NOMO-1 (cell line): ENCODE measurements at regions not wholly inside any gene's neighbourhood (a gene's known extent, or its start where the extent isn't known, plus 50 kb on each side); places are given as distances from the start of the nearest gene placed in this dataset.
"Not testable (repeated sequence)": the region's sequence is repeated elsewhere in the genome, so short reads cannot be mapped to it uniquely, and the experiment has no call there.

Experiments used
- DNase-seq, 2 experiments: peaks; one replicate each; lab custom pipeline; 2025; ENCODE audit not compliant: unreplicated experiment in 2 of 2; lab: John Stamatoyannopoulos, UW

DNA sequence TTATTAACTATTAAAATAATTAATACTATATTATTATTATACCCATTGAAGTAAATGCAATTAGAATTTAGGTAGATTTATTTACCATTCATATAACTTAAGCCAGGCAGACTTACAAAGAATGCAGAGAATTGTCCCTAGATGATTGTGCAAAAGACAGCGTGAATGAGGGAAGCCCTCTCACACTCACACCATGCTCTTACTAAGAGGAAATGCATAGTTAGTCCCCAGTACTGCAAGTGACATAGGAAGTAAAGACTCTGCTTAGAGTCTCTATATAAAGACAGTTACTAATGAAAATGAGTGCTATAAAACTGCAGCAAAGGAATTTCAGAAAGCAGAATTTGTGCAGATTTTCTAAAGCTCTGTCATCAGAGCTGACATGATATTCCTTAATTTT lies 270.4 kb downstream of the ZBBX start:
- peak; percentile 8 to 69 for DNase-seq

DNA sequence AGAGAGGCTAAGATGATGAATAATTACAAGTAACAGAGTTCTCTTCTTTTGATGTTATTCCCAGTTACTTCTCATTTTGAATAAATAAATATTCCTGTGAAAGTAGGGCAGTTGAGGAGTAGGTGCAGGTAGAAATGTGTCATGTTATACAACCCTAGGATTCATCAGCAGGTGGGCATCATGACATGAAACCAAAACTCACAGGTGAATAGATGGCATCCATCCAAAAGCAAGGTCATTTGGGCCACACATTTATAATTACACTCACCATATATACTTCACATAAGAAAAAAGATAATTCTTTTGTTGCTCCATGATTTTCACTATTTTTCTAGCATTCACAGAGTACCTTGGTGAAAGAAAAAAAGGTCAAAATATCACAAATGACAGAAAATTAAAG lies 273.6 kb downstream of the ZBBX start:
- DNase-seq = no peak

DNA sequence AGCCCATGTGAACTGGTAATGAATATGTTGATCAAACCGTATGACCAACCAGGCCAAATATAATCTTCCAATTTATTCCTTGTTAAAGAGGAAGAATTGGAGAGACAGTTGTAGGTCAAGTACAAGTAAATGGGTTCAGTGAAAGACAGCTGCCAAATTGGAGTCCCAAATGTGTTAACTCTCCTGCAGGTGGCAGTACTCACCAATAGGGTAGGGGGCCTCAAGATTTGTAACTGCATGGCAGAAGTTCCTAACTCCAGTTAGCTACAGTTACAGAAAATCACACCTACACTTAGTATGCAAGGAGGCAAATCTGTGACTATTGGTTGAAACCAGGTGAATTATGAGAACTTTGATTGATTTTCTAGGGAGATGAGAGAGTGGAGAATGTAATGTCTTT lies 278.0 kb downstream of the ZBBX start:
- DNase-seq = no peak

DNA sequence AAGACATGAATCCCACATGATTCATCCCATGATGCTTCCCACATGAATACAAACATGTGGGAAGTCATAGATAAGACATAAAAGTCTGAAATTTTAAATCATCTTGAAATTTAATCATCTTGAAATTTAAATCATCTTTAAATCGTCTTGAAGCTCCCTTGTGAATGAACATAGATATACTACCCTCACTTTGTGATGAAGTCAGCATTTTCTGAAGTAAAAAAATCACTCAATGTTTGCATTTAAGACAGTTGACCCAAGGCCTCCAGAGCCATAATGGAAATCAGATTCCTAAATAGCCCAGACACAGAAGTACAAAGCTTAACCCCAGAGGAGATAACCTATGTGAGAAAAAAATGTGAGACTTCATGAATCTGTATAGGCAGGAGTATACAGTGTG lies 279.4 kb downstream of the ZBBX start:
- DNase-seq = no peak

DNA sequence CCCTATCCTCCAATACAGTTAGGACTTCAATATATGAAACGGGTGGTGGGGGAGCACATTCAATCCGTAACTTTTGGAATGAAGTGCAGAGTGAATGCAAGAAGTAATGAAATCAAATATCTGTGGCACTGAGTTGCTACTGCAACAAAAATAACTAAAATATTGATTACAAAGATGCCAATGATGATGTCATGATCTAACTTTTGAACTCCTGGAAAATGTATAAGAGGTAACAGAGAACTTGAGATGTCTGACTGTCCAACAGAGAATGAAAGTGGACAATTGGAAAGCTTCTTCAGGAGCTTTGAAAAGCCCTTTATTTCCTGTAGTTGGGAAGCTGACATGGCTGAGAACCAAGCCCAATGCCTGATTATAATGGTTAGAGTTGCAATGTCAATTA lies 279.9 kb downstream of the ZBBX start:
- no peak for DNase-seq

DNA sequence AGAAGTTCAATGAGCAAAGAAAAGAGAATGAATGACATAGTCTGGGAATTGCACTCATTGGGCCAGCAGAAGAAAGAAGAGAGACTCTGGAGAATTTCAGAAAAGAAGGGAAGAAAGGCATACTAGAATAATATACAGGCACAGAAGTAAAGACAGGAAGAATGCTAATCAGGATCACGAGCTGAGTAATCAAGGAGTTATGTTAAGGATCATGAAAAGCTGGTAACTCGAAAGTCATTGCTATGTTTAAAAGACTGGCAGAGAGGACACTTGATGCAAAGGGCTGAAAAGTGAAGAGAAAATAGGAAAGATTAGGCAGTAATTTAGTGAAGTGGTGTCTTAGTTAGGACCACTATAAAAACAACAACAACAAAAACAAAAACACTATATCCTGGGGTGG lies 284.1 kb downstream of the ZBBX start:
- DNase-seq = no peak

DNA sequence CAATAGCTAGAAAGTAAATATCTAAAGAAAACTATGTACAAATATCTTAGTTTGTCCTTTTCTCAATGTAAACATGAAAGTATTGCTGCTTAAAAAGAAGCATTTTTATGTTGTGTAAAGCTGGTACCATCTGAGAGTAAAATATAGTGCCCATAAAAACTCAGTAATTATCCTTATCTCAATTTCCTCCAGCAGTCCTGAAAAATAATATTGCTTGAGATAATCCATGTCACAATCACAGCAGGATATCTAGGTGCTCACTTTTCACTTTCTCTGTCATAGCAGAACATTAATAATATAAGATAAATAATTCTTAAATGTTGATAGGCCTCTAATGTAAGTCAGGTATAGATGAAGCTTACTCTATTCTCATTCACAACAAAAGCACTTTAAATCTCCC lies 285.5 kb downstream of the ZBBX start:
- DNase-seq = no peak

DNA sequence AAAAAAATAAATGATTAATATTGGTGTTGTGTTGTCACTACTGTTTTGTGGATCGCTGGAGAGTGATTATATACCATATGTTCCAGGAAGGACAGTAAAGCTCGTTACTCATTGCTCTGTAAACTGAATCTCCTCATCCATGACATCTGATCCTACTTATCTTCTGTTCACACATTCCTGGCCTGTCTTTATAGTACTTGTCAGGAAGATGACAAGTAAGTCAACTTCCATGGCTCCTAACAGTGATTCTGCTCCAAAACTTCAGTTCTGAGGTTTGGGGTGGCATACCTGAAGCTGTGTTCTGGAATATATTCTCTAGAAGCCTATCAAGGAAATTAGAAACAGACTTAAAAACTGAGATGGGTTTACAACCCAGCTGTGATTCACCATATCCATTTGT lies 288.9 kb downstream of the ZBBX start:
- no peak for DNase-seq

DNA sequence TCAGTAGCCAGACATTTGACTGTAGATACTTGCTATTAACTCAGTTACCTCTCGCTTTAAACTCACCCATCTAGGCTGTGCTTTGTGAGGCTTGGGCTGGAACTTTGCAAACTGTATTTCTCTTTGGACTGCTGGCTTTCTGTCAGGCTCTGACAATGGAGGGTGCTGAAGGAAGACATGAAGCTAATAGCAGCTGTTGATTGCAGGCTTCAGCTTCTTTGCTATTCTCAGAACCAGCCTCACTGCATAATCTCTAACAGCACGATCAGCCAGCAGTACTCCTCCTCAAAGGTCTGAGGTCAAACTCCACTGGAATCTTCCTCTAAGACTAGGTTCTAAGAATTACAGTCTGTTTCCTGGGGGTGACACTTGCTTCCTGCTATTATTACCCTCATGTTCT lies 295.6 kb downstream of the ZBBX start:
- DNase-seq = peak in 1 of 2 experiments; percentile 21

DNA sequence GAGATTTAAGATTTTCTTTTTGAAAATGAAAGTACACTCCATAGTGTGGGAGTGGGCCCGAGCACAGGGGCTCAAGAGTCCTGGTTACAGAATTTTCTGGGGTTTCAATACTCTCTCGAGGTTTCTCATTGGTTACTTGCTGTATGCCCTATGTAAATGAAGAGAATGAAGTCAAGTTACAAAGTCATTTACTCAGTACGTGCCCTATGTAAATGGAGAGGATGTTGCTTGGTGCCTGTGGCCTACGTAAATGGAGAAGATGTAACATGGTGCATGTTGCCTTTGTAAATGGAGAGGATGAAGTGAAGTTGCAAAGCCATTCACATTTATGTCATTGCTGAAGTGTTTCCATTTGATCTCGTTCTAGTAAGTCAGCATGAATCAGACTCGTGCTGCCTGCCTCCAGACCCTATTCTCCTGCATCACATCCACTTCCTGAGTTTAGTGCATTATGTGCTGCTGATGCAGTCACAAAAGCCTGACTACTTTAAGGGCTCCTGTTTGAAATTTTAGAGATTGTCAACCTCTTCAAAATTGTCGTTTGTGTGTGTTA lies 302.0 kb downstream of the ZBBX start:
- DNase-seq = no peak

DNA sequence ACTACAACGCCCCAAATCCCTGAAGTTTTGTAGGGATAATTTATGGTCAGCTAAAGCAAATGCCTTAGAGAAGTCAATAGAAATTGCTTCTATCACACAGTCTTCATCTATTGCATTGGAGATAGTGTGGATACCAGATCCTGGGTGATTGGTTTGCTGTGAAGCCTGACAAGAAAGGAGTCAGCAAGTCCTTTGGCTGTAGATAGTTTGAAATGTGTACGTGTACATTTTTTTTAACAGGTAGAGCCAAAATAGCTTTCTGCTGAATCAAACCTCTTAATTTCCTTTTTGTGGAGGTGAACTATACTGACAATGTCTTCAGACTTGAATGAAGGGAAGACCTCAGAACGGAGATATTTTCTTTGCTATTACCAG lies 312.3 kb downstream of the ZBBX start:
- DNase-seq = no peak

DNA sequence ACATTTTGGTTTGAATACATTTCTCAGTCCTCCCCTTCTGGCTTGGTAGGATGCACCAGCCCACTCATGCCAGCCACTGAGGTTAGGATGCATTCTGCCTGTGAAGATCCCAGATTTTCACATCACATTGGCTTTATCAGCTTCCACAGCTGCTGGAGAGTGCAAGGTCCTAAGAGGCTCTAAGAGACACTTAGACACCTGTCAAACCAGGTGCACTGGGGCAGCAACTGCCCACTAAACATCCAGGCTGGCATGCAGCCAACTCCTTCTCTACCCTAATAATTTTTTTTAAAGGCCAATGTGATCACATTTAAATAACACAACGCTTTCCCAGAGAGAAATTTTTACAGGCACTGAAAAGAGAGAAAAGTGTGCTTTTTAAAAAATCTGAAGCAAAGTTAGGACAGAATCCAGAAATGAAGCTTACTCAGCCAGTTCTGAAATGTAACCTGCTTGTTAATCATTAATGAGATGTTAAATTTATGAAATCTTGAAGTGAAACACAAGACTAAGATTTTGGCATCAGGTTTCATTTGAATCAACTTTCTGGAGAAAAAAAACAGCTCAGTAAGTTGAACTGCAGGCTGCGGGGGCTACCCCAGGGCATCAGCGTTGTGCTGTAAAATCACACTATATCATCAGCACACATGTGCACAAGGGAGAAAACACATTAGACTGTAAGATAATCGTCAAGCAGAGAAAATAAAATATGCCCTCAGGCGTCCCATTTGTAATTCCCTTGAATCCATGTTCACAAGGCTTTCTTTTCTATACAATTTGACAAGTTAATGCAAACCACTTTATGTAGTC lies 312.9 kb downstream of the ZBBX start:
- no peak for DNase-seq

DNA sequence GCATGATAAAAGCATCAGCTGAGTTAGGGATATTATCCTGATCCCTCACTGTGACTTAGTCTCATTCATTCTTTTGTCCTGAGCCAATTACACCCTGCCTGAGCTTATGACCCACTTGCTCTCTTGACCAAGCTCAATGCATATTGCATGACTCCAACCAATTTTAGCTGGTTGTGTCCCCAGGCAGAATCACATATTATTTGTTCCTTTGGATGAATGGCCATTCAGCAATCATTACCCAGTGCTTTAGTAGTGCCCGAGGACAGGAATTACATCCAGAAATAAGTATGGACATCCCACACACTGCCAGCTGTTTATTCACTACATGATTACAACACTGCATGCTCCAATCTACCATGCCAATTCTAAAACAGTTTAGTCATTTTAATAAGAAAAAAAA lies 322.5 kb downstream of the ZBBX start:
- DNase-seq = no peak

DNA sequence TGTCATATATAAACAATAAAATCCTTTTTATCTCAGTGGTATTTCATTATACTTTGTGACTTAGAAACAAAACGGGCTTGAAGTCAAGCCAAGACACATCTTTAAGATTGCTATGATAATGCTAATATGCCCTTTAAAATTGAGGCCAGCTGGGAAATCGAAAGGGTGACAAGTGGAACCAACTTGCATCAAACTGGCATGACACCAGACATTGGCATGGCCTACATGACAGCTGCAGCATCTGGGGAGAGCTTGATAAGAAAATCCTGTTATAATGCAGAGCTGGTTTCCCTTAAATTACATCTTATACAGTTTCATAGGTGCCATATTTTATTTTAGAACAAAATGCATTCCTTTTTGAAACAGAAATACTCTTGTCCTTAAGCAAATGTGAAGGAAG lies 325.2 kb downstream of the ZBBX start:
- DNase-seq = no peak

DNA sequence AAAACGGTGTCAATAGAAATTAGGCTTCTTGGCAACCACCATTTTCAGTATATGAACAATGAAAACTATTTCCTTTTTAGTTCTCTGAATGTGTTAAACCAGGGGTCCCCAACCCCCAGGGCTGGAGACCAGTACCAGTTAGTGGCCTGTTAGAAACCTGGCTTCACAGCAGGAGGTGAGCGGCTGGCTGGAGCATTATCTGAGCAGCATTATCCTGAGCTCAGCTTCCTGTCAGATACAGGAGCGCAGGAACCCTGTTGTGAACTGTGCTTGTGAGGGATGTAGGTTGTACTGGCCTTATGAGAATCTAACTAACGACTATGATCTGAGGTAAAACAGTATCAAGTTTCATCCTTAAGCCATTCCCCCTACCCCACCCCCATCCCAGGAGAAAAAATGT lies 328.7 kb downstream of the ZBBX start:
- no peak for DNase-seq

DNA sequence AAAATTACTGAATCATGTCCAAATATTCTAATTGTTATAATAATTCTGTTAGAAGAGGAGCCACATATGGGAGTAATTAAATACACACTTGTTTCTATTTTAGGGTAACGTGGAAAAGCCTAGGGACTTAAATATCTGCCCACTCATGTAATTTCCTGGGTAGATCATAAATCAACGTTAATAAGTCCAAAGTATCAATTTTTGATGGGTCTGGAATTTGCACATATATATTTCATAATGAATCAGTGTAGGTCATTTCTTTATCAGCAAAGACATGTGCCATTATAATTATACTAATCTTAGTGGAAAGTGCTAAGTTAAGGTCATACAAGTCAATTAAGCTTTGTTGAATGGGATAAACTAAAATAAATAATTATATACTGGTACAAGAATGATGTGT lies 346.2 kb downstream of the ZBBX start:
- no peak for DNase-seq

DNA sequence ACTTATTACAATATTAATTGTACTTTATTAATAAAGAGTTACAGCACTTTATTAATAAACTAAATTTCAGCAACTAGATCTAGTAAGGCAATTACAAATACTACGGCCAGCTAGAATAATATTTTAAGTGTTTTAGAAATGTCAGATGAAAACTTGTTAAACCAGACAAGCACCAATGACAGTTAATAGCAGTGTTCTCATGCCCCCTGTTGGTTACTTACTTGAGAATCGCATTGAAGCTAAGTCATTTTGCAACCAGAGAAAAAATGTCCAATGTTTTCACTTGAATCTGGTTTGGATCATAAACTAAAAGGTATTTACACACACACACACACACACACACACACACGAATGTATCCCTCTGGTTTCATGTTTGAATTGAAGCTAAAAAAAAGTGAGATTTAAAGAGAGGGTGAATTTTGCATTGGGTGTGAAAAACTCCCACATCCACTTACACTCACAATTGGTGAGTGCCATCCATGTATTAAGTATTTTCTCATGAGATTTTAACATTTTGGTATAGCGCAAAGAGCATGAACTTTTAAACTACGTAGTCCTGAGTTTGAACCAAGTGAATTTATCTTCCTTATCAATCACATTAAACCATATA lies 347.7 kb downstream of the ZBBX start:
- DNase-seq = peak; percentile 27 to 61

DNA sequence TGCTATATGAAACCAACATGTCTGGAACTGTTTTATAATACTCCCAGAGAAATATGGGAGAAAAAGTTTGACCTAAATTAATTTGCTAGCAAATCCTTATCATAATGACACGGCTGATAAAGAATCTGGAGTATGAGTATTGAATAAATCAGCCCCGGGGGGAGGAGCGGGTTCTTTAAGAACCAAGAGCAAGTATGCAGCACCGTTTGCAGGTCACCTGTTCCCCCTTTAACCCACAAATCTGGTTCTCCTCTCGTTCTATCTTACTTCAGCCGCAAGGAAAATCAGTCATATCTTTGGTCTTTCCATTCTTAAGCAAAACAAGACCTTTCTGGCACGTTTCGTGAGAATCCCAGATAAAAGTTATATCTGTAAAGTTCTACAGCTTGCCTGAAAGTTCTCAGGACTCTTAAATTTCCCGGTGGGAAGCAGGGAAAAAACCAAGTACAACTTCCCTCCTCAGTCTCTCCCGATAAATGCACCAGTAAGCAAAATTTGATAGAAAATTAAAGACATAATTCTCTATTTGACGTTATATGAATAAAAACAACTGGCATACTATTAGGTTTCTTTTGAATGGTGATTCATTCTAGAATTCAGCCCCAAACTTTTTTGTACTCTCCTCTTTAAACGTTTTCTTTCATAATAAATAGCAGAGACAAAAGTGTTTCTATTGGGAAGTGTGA lies 348.6 kb downstream of the ZBBX start:
- DNase-seq = no peak

DNA sequence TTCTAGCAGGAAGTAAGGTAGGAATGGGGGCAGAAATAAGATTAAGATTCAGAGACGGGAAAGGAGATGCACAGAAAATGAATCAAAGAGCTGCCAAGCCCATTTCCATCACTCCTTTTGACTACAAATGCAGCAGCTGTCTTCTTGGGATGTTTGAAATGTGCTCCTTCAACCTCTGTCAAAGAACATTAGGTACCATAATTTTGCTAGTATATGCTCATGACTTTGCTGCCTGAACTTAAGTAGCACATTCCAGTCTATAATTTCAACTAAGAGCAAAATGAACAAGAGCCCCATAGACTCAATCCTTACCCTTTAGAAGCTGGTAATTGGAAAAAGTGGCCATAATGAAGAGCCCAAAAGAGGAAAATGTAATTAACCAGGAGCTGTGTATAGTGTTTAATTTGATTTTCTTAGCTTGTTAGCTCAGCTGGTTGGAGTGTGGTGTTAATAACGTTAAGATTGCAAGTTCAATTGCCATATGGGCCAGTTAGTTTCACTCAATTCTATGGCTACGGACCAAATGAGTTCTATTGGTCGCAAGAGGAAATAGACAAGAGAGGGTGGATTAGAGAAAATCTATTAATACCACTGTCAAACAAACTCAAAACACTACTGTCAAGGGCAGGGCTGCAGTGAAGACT lies 349.9 kb downstream of the ZBBX start:
- DNase-seq = no peak

DNA sequence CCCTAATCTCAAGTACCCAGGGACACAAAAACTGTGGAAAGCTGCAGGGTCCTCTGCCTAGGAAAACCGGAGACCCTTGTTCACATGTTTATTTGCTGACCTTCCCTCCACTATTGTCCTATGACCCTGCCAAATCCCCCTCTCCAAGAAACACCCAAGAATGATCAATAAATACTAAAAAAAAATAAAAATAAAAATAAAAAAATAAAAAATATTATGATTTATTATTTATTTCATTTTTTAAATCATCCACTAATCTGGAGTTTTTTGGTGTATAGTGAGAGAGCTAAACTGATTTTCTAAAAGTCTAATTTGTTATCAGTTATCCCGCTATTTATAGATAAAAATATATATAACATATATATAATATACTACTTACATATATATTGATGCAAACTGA lies 360.6 kb downstream of the ZBBX start:
- DNase-seq = not testable (repeated sequence)

DNA sequence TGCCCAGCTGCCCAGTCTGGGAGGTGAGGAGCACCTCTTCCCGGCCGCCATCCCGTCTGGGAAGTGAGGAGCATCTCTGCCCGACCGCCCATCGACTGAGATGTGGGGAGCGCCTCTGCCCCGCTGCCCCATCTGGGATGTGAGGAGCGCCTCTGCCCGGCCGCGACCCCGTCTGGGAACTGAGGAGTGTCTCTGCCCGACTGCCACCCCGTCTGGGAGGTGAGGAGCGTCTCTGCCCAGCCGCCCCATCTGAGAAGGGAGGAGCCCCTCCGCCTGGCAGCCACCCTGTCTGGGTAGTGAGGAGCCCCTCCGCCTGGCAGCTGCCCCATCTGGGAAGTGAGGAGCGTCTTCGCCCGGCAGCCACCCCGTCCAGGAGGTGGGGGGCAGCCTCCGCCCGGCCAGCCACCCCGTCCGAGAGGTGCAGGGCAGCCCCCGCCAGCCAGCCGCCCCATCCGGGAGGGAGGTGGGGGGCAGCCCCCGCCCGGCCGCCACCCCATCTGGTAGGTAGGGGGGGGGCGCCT lies 361.4 kb downstream of the ZBBX start:
- DNase-seq = not testable (repeated sequence)
